DOHH2 (cell line): ENCODE measurements at regions not wholly inside any gene's neighbourhood (a gene's known extent, or its start where the extent isn't known, plus 50 kb on each side); places are given as distances from the start of the nearest gene placed in this dataset.

ENCODE experiments used
- H3F3A ChIP-seq: fragments of 200-600 bp; sonication (generic), shearing (Covaris generic); 2 replicates; pipeline ENCODE4 v1.6.0; 2016; ENCODE audit warnings: antibody characterized with exemption, mild to moderate bottlenecking; ENCODE audit not compliant: control insufficient read depth, insufficient read depth
- H3K27ac ChIP-seq: fragments of 200-600 bp; sonication (generic); 2 replicates; pipeline ENCODE4 v1.5.1; 2014; ENCODE audit warnings: low read depth, mild to moderate bottlenecking, low read length, moderate library complexity
- H3K27me3 ChIP-seq: fragments of 200-600 bp; sonication (generic); 2 replicates; pipeline ENCODE4 v1.6.1; 2014; ENCODE audit warnings: mild to moderate bottlenecking, low read length, mixed read lengths; ENCODE audit not compliant: control insufficient read depth
- H3K36me3 ChIP-seq: fragments of 200-600 bp; sonication (generic); 2 replicates; pipeline ENCODE4 v1.6.1; 2014; ENCODE audit warnings: mild to moderate bottlenecking, low read length, moderate library complexity, mixed read lengths; ENCODE audit not compliant: control insufficient read depth
- H3K4me1 ChIP-seq: fragments of 200-600 bp; sonication (generic); 2 replicates; pipeline ENCODE4 v1.6.1; 2014; ENCODE audit warnings: mild to moderate bottlenecking, low read length, mixed read lengths; ENCODE audit not compliant: control insufficient read depth
- H3K4me2 ChIP-seq: fragments of 200-600 bp; sonication (generic); 2 replicates; pipeline ENCODE4 v1.6.0; 2014; ENCODE audit warnings: mild to moderate bottlenecking, low read length, moderate library complexity
- H3K4me3 ChIP-seq: fragments of 200-600 bp; sonication (generic); 2 replicates; pipeline ENCODE4 v1.5.1; 2014; ENCODE audit warnings: mild to moderate bottlenecking, low read length, mixed read lengths
- H3K79me2 ChIP-seq: fragments of 200-600 bp; sonication (generic); 2 replicates; pipeline ENCODE4 v1.6.1; 2014; ENCODE audit warnings: mild to moderate bottlenecking, low read length, mixed read lengths; ENCODE audit not compliant: control insufficient read depth
- H3K9me2 ChIP-seq: fragments of 200-600 bp; sonication (generic); replicated peaks from 2 replicates; pipeline ENCODE4 v1.6.1; 2014; ENCODE audit warnings: mild to moderate bottlenecking, low read length, mixed read lengths; ENCODE audit not compliant: control insufficient read depth
- H3K9me3 ChIP-seq: fragments of 200-600 bp; sonication (generic); 2 replicates; pipeline ENCODE4 v1.6.1; 2014; ENCODE audit warnings: antibody characterized with exemption, low read length, mixed read lengths; ENCODE audit not compliant: control insufficient read depth, insufficient read depth
- H4K20me1 ChIP-seq: fragments of 200-600 bp; sonication (generic); 2 replicates; pipeline ENCODE4 v1.6.0; 2014; ENCODE audit warnings: low read depth, mild to moderate bottlenecking, antibody characterized with exemption, low read length, moderate library complexity; ENCODE audit not compliant: control insufficient read depth, insufficient read depth
- EZH2phosphoT487 ChIP-seq: fragments of 200-600 bp; sonication (generic); IDR thresholded peaks from 2 replicates; pipeline ENCODE4 v1.6.1; 2017; ENCODE audit warnings: borderline replicate concordance, mild to moderate bottlenecking, antibody characterized with exemption, low read length, moderate library complexity, mixed read lengths
- TF ChIP-seq, protein P1 (sequence below): fragments of 200-600 bp; sonication (generic); IDR thresholded peaks from one replicate; pipeline ENCODE4 v1.5.1; 2014; ENCODE audit warnings: antibody characterized with exemption, mild to moderate bottlenecking, low read depth, low read length; ENCODE audit not compliant: poor library complexity, severe bottlenecking

DNA sequence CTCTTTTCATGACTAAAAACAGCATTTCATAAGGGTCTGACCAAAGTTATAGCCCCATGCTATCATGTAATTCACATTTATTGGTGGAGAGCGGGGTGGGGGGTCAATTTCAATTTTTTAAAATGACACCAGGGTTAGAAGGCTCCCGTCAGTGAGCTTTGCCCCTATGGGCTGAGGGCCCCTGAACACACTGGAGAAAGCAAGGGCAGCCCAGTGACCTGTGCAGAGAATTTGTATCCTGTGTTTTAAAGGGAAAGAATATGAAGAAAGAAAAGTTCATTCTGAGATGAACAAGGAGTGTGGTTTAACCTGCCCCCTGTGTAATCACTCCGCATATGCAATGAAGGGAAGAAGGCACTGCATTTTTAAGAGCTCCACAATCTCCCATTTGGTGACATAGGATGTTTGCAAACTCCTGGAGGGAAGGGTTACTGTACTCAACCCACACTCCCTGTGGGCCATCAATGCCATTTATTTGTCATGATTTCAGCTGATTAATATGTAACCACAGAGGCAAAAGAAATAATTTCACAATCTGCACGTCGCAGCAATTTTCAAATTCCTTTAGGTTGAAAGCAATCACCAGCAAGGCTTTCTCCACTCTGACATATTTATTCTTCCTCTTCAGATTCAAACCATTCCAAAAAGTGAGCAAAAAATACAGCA is 95.6 kb downstream of the ZNF281 start:
- peaks cover 35% of the 10 kb centered on the region for H3K27me3 ChIP-seq
- no peak overlapping the region for H3K4me3 ChIP-seq
- H4K20me1 ChIP-seq, result no peaks in the 10 kb centered on the region
- H3F3A ChIP-seq, result no peaks in the 10 kb centered on the region
- no peaks in the 10 kb centered on the region for H3K4me1 ChIP-seq
- no peaks in the 10 kb centered on the region for H3K9me3 ChIP-seq
- no peak overlapping the region for H3K27ac ChIP-seq
- H3K4me2 ChIP-seq, result no peak overlapping the region
- TF ChIP-seq, protein P1, sequence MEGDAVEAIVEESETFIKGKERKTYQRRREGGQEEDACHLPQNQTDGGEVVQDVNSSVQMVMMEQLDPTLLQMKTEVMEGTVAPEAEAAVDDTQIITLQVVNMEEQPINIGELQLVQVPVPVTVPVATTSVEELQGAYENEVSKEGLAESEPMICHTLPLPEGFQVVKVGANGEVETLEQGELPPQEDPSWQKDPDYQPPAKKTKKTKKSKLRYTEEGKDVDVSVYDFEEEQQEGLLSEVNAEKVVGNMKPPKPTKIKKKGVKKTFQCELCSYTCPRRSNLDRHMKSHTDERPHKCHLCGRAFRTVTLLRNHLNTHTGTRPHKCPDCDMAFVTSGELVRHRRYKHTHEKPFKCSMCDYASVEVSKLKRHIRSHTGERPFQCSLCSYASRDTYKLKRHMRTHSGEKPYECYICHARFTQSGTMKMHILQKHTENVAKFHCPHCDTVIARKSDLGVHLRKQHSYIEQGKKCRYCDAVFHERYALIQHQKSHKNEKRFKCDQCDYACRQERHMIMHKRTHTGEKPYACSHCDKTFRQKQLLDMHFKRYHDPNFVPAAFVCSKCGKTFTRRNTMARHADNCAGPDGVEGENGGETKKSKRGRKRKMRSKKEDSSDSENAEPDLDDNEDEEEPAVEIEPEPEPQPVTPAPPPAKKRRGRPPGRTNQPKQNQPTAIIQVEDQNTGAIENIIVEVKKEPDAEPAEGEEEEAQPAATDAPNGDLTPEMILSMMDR, result no peak
- TF ChIP-seq EZH2phosphoT487, result no peak
- no peaks in the 10 kb centered on the region for H3K36me3 ChIP-seq
- H3K9me2 ChIP-seq, result no peaks in the 10 kb centered on the region
- no peaks in the 10 kb centered on the region for H3K79me2 ChIP-seq

DNA sequence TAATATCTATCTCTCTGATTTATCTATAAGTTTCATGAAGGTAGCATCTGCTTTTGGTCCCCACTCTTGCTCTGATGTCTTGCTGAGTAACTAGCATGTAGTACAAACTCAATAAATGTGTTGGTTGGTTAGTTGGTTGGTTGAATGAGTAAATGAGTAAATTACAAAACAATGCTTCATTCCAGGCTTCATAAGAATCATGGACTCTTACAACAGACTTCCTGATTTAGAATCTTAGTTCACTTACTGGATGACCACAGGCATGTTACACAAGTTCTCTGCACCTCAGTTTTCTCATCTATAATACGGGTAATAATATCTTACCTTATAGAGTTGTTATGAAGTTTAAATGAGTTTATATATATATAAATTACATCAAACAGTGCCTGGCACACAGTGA is 98.6 kb downstream of the ZNF281 start:
- no peaks in the 10 kb centered on the region for H3K79me2 ChIP-seq
- TF ChIP-seq, protein P1, result no peak
- no peak for TF ChIP-seq EZH2phosphoT487
- no peak overlapping the region for H3K4me2 ChIP-seq
- H4K20me1 ChIP-seq, result no peaks in the 10 kb centered on the region
- H3K27ac ChIP-seq, result no peak overlapping the region
- H3K27me3 ChIP-seq, result peaks cover 21% of the 10 kb centered on the region
- peaks cover 7% of the 10 kb centered on the region; the same call in 1 of the 2 replicates for H3F3A ChIP-seq
- no peaks in the 10 kb centered on the region for H3K36me3 ChIP-seq
- no peaks in the 10 kb centered on the region for H3K9me2 ChIP-seq
- peaks cover 19% of the 10 kb centered on the region for H3K4me1 ChIP-seq
- H3K4me3 ChIP-seq, result no peak overlapping the region
- H3K9me3 ChIP-seq, result no peaks in the 10 kb centered on the region

DNA sequence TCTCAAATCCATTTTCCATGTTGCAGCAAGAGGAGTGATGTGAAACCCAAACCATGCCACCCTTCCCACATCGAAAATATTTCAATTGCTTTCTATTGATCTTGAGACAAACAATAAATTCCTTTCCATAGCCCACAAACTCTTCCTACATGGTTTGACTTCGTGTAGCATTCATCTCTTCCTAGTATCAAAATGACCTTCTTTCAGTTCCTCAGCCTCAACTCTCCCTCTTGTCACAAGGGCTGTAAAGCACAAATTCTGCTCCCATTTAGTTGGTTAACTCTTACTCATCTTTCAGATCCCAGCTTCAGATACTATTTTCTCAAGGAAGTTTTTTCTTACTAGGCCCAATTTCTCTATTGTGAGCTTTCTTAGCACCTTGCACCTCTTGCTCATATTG is 99.0 kb downstream of the ZNF281 start:
- Histone ChIP-seq H4K20me1 (no peaks in the 10 kb centered on the region), H3K9me2 (no peaks in the 10 kb centered on the region), H3K4me3 (no peak overlapping the region), H3K27me3 (peaks cover 17% of the 10 kb centered on the region; the same call in 1 of the 2 replicates), H3K79me2 (no peaks in the 10 kb centered on the region), H3K27ac (no peak overlapping the region), H3F3A (peaks cover 7% of the 10 kb centered on the region; the same call in 1 of the 2 replicates), H3K4me1 (peaks cover 24% of the 10 kb centered on the region), H3K9me3 (no peaks in the 10 kb centered on the region), H3K4me2 (no peak overlapping the region), H3K36me3 (no peaks in the 10 kb centered on the region)
- TF ChIP-seq, protein P1, result no peak
- no peak for TF ChIP-seq EZH2phosphoT487
